GM23338 (cell line): ENCODE measurements at regions not wholly inside any gene's neighbourhood (a gene's known extent, or its start where the extent isn't known, plus 50 kb on each side); places are given as distances from the start of the nearest gene placed in this dataset.

Source experiments
- CREB1 ChIP-seq: fragments of 250-450 bp; sonication (Bioruptor Pico); IDR thresholded peaks from 2 replicates; pipeline ENCODE4 v1.5.0; 2020; ENCODE audit warnings: low read depth, mild to moderate bottlenecking, moderate library complexity
- EZH2 ChIP-seq: fragments of 200-600 bp; sonication (generic); IDR thresholded peaks from one replicate; pipeline ENCODE4 v1.8.0; 2017; ENCODE audit warnings: antibody characterized with exemption, mild to moderate bottlenecking, low read depth; ENCODE audit not compliant: unreplicated experiment
- EZH2phosphoT487 ChIP-seq: fragments of 200-600 bp; sonication (generic); IDR thresholded peaks from one replicate; pipeline ENCODE4 v1.8.1; 2018; ENCODE audit warnings: antibody characterized with exemption; ENCODE audit not compliant: unreplicated experiment
- JUNB ChIP-seq: IDR thresholded peaks from one replicate; pipeline ENCODE4 v1.6.1; 2016; ENCODE audit warnings: antibody characterized with exemption; ENCODE audit not compliant: unreplicated experiment
- POLR2AphosphoS5 ChIP-seq: IDR thresholded peaks from 2 replicates; pipeline ENCODE4 v1.6.1; 2016; ENCODE audit warnings: antibody characterized with exemption, low read depth
- ZNF331 ChIP-seq: fragments of 250-450 bp; sonication (Bioruptor Pico); IDR thresholded peaks from 2 replicates; pipeline ENCODE4 v1.5.0; 2020; ENCODE audit warnings: low read depth, mild to moderate bottlenecking, moderate library complexity
- TF ChIP-seq, protein P1 (sequence below), 2 experiments: fragments of 200-600 bp in 1 of 2; sonication (generic) in 1 of 2; conservative IDR thresholded peaks; 2 replicates each; pipeline versions ENCODE4 v1.5.1 to v1.6.1; 2016 to 2017; ENCODE audit warnings: antibody characterized with exemption in 2 of 2, low read depth in 2 of 2, mild to moderate bottlenecking in 2 of 2, moderate library complexity in 1 of 2
- TF ChIP-seq, protein P2 (sequence below): IDR thresholded peaks from one replicate; pipeline ENCODE4 v1.6.1; 2018; ENCODE audit warnings: antibody characterized with exemption; ENCODE audit not compliant: unreplicated experiment
- TF ChIP-seq, protein P3 (sequence below): IDR thresholded peaks from 2 replicates; pipeline ENCODE4 v1.6.1; 2016; ENCODE audit warnings: antibody characterized with exemption

DNA sequence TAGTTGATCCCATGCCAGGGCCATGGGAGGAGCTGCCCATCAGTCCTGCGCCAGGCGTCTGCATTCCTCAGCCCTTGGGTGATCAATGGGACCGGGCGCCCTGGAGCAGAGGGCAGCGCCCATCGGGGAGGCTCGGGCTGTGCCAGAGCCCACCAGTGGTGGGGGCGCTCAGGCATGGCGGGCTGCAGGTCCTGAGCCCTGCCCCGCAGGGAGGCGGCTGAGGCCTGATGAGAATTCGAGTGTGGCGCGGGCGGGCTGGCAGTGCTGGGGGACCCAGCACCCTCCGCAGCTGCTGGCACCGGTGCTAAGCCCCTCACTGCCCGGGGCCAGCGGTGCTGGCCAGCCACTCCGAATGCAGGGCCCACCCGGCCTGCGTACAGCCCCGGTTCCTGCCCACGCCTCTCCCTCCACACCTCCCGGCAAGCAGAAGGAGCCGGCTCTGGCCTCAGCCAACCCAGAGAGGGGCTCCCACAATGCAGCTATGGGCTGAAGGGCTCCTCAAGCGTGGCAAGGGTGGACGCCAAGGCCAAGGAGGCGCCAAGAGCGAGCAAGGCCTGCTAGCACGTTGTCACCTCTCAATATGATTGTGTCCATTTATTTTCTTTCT, 238.1 kb upstream of the OLFM3 start:
- TF ChIP-seq, protein P1, sequence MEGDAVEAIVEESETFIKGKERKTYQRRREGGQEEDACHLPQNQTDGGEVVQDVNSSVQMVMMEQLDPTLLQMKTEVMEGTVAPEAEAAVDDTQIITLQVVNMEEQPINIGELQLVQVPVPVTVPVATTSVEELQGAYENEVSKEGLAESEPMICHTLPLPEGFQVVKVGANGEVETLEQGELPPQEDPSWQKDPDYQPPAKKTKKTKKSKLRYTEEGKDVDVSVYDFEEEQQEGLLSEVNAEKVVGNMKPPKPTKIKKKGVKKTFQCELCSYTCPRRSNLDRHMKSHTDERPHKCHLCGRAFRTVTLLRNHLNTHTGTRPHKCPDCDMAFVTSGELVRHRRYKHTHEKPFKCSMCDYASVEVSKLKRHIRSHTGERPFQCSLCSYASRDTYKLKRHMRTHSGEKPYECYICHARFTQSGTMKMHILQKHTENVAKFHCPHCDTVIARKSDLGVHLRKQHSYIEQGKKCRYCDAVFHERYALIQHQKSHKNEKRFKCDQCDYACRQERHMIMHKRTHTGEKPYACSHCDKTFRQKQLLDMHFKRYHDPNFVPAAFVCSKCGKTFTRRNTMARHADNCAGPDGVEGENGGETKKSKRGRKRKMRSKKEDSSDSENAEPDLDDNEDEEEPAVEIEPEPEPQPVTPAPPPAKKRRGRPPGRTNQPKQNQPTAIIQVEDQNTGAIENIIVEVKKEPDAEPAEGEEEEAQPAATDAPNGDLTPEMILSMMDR (conservative IDR thresholded peaks at IDR 0.05; ENCODE audit: low read depth in 2 of 2): no peak
- TF ChIP-seq, protein P2, sequence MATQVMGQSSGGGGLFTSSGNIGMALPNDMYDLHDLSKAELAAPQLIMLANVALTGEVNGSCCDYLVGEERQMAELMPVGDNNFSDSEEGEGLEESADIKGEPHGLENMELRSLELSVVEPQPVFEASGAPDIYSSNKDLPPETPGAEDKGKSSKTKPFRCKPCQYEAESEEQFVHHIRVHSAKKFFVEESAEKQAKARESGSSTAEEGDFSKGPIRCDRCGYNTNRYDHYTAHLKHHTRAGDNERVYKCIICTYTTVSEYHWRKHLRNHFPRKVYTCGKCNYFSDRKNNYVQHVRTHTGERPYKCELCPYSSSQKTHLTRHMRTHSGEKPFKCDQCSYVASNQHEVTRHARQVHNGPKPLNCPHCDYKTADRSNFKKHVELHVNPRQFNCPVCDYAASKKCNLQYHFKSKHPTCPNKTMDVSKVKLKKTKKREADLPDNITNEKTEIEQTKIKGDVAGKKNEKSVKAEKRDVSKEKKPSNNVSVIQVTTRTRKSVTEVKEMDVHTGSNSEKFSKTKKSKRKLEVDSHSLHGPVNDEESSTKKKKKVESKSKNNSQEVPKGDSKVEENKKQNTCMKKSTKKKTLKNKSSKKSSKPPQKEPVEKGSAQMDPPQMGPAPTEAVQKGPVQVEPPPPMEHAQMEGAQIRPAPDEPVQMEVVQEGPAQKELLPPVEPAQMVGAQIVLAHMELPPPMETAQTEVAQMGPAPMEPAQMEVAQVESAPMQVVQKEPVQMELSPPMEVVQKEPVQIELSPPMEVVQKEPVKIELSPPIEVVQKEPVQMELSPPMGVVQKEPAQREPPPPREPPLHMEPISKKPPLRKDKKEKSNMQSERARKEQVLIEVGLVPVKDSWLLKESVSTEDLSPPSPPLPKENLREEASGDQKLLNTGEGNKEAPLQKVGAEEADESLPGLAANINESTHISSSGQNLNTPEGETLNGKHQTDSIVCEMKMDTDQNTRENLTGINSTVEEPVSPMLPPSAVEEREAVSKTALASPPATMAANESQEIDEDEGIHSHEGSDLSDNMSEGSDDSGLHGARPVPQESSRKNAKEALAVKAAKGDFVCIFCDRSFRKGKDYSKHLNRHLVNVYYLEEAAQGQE: no peak
- TF ChIP-seq EZH2 (no peak), EZH2phosphoT487 (no peak), CREB1 (CRISPR knock-in tag) (no peak), JUNB (no peak), POLR2AphosphoS5 (no peak), ZNF331 (CRISPR knock-in tag) (no peak)
- TF ChIP-seq, protein P3, sequence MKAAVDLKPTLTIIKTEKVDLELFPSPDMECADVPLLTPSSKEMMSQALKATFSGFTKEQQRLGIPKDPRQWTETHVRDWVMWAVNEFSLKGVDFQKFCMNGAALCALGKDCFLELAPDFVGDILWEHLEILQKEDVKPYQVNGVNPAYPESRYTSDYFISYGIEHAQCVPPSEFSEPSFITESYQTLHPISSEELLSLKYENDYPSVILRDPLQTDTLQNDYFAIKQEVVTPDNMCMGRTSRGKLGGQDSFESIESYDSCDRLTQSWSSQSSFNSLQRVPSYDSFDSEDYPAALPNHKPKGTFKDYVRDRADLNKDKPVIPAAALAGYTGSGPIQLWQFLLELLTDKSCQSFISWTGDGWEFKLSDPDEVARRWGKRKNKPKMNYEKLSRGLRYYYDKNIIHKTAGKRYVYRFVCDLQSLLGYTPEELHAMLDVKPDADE: no peak
